Erythroblast (primary cell): ENCODE measurements at regions not wholly inside any gene's neighbourhood (a gene's known extent, or its start where the extent isn't known, plus 50 kb on each side); places are given as distances from the start of the nearest gene placed in this dataset.

ENCODE experiments used
- GATA1 ChIP-seq: IDR thresholded peaks from 2 replicates; pipeline ENCODE4 v1.6.1; 2011; ENCODE audit warnings: low read depth, mild to moderate bottlenecking, control low read depth, low read length, moderate library complexity
- POLR2A ChIP-seq: IDR thresholded peaks from 2 replicates; pipeline ENCODE4 v1.6.1; 2011; ENCODE audit warnings: mild to moderate bottlenecking, low read length

DNA sequence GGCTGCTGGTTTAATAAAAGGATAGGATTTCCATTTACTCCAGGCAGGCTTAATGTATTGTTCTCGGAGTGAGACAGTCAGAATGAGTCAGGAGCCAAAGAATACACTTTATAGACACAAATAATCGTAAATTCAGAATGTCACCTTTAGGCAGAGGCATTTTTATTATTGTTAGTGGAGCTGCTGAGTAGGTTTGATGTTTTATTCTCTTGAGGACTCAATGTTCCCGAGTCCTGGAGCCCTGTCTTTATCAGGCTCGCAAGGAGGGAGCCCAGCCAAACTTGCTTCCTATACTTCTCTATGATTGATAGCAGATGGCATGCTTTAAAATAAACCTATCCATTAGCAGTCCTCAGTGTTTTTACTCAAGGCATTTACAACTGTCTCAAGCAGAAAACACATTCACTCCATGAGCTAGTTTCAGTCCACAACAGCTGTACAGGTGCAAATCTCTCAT lies 492.3 kb upstream of the ZEB2 start:
- TF ChIP-seq POLR2A (no peak), GATA1 (no peak)
